ENCODE measurements at regions not wholly inside any gene's neighbourhood (a gene's known extent, or its start where the extent isn't known, plus 50 kb on each side); places are given as distances from the start of the nearest gene placed in this dataset.
"Not testable (repeated sequence)": the region's sequence is repeated elsewhere in the genome, so short reads cannot be mapped to it uniquely, and the experiment has no call there.

- ATAC-seq (replicated peaks), result no peak
- Mint-ChIP-seq H3K4me3 (no peak overlapping the region), H3K36me3 (no peaks in the 10 kb centered on the region), H3K9me3 (no peaks in the 10 kb centered on the region), H3K4me1 (no peaks in the 10 kb centered on the region), H3K27me3 (no peaks in the 10 kb centered on the region), H3K27ac (no peak overlapping the region)
- no peak for DNase-seq
These were observed 50.6 kb upstream of the TMEM170B start for GRCh38 chr6:11486959-11487358.

- Mint-ChIP-seq H3K36me3 (no peaks in the 10 kb centered on the region), H3K4me1 (no peaks in the 10 kb centered on the region), H3K27ac (no peak overlapping the region), H3K27me3 (no peaks in the 10 kb centered on the region), H3K9me3 (no peaks in the 10 kb centered on the region), H3K4me3 (no peak overlapping the region)
- ATAC-seq (replicated peaks) (no peak), DNase-seq (no peak)
These were observed 51.1 kb upstream of the TMEM170B start for GRCh38 chr6:11486486-11486885.

DNA sequence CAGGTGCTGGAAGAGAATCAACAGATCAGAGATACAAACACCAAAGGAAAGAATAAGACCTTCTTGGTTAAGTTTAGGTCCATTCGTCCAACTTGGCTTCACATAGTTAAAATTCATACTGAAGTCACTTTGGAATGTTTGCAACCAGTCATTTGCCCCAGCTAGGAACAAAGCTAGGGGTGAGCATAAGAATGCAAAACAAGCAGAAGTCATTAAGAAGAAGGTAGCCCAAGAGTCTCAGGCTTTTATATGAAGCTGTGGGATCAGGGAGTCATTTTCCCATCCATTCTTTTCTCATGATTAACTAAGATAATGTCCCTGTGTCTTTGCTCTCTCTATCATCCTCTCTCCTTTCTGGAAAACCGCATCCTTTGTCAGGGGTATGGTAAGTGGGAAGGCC is 51.5 kb upstream of the TMEM170B start:
- H3K9me3 Mint-ChIP-seq, result no peaks in the 10 kb centered on the region
- DNase-seq (no peak), ATAC-seq (replicated peaks) (no peak)
- no peaks in the 10 kb centered on the region for H3K36me3 Mint-ChIP-seq
- no peaks in the 10 kb centered on the region for H3K27me3 Mint-ChIP-seq
- H3K4me1 Mint-ChIP-seq, result no peaks in the 10 kb centered on the region
- no peak overlapping the region for H3K27ac Mint-ChIP-seq
- H3K4me3 Mint-ChIP-seq, result no peak overlapping the region

DNA sequence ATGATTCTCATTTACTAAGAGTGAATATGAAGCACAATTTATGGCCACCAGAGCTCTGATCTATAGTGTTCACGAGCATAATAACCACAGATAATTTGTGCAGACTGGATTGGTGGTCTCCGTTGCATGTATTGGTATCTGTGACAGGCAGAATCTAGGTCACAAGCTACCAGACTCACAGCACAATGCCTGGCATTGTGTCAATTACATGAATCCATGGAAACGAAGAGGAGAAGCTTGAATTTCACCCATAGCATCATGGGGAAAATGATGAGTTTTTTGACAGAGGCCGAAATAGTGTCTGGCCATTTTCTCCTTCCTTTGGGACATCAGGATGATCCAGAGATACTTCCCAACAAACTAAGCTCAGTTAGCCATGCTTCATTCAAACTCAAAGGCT is 52.3 kb upstream of the TMEM170B start:
- Mint-ChIP-seq H3K4me1 (no peaks in the 10 kb centered on the region), H3K4me3 (no peak overlapping the region), H3K27me3 (no peaks in the 10 kb centered on the region), H3K36me3 (no peaks in the 10 kb centered on the region), H3K9me3 (no peaks in the 10 kb centered on the region), H3K27ac (no peak overlapping the region)
- ATAC-seq (replicated peaks), result no peak
- DNase-seq, result no peak

DNA sequence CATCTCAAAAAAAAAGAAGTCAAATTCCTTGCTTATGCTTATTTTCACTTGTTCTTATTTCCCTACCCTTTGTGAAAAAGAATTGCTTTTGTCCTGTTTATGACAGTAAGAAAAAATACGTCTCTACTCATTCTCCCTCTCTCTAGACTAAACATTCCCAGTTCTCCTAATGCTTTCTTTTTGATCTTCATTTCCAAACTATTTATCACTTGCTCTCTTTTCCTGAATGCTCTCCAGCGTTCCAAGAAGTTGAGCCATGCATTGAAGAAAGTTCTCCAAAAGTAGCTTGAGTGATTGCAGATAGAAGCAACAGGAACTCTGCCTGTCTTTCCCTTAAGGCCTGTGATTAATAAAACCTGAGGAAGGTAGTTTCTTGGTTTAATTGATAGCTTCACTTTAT is 53.1 kb upstream of the TMEM170B start:
- H3K27ac Mint-ChIP-seq, result no peak overlapping the region
- H3K27me3 Mint-ChIP-seq, result no peaks in the 10 kb centered on the region

GRCh38 chr6:11482616-11483015 is 54.9 kb upstream of the TMEM170B start:
- ATAC-seq (replicated peaks), result no peak
- Mint-ChIP-seq H3K9me3 (peaks cover 0 to 2% of the 10 kb centered on the region in 2 donors), H3K27me3 (no peaks in the 10 kb centered on the region), H3K4me1 (no peaks in the 10 kb centered on the region), H3K4me3 (no peak overlapping the region), H3K36me3 (no peaks in the 10 kb centered on the region), H3K27ac (no peak overlapping the region)
- no peak for DNase-seq

More for the DNA sequence above, 53.1 kb upstream of the TMEM170B start:
- H3K36me3 Mint-ChIP-seq, result no peaks in the 10 kb centered on the region
- no peaks in the 10 kb centered on the region for H3K4me1 Mint-ChIP-seq
- no peak for DNase-seq
- no peak for ATAC-seq (replicated peaks)
- no peaks in the 10 kb centered on the region for H3K9me3 Mint-ChIP-seq
- H3K4me3 Mint-ChIP-seq, result no peak overlapping the region

- no peak for DNase-seq
- ATAC-seq (replicated peaks), result no peak
- Mint-ChIP-seq H3K27ac (no peak overlapping the region), H3K4me1 (peaks cover 2 to 14% of the 10 kb centered on the region in 2 donors), H3K4me3 (no peak overlapping the region), H3K36me3 (no peaks in the 10 kb centered on the region), H3K27me3 (no peaks in the 10 kb centered on the region), H3K9me3 (peaks cover 0 to 2% of the 10 kb centered on the region in 2 donors)
These were observed 57.0 kb upstream of the TMEM170B start for GRCh38 chr6:11480541-11480940.

DNA sequence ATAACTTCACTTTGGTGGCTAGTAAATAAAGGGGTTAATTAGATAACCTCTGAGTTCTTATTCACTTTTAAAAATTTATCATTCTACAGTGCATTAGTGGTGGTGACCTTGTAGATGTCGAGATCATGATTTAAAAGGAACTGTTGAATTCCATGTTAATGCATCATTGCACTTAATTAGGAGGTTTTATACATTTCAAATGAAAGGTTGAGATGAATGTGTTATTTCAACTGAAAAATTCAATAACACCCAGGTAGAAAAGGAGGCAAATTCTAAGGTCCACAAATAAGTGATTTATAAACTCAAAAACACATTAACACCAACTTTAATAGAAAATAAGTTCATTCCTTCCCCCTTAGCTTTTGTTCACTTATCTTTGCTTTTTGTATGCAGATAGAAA is 58.3 kb upstream of the TMEM170B start:
- DNase-seq (no peak), ATAC-seq (replicated peaks) (no peak)
- Mint-ChIP-seq H3K27ac (no peak overlapping the region), H3K9me3 (peaks cover 0 to 2% of the 10 kb centered on the region in 2 donors), H3K4me3 (no peak overlapping the region), H3K36me3 (no peaks in the 10 kb centered on the region), H3K4me1 (peaks cover 2 to 14% of the 10 kb centered on the region in 2 donors), H3K27me3 (no peaks in the 10 kb centered on the region)

DNA sequence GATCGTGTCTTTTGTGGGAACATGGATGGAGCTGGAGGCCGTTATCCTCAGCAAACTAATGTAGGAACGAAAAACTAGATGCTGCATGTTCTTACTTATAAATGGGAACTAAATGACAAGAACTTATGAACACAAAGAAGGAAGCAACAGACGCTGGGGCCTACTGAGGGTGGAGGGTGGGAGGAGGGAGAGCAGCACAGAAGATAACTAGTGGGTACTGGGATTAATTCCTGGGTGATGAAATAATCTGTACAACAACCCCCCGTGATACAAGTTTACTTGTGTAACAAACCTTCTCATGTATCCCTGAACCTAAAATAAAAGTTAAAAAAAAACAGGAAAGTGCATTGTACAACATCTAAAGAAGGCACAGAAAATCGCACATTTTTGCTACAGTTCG is 59.0 kb upstream of the TMEM170B start:
- Mint-ChIP-seq H3K27me3 (no peaks in the 10 kb centered on the region), H3K9me3 (peaks cover 0 to 2% of the 10 kb centered on the region in 2 donors), H3K4me1 (peaks cover 2 to 14% of the 10 kb centered on the region in 2 donors), H3K27ac (no peak overlapping the region), H3K4me3 (no peak overlapping the region), H3K36me3 (no peaks in the 10 kb centered on the region)
- no peak for ATAC-seq (replicated peaks)
- DNase-seq, result no peak

DNA sequence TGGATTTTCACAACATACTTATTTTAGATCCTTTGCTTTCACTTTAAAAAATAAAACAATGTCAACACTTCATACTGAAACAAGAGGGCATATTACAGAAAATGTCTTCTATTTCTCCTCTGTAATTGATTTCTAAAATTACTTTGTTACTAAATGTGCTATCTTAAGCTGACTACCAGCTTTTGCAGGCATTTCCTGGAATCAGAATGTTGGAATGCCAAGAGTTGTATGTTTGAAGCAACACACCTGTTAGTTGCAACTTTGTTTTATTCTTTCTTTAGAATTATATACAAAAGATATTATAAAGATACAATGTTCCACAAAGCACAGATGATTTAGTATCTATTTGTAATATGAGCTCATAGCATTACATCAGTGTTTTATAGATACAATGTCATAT is 62.5 kb upstream of the TMEM170B start:
- ATAC-seq (replicated peaks) (no peak), DNase-seq (no peak)
- H3K36me3 Mint-ChIP-seq, result no peaks in the 10 kb centered on the region
- peaks cover 0 to 2% of the 10 kb centered on the region in 2 donors for H3K9me3 Mint-ChIP-seq
- H3K4me1 Mint-ChIP-seq, result peaks cover 2 to 18% of the 10 kb centered on the region in 2 donors
- H3K27me3 Mint-ChIP-seq, result no peaks in the 10 kb centered on the region
- H3K27ac Mint-ChIP-seq, result no peak overlapping the region
- H3K4me3 Mint-ChIP-seq, result no peak overlapping the region

DNA sequence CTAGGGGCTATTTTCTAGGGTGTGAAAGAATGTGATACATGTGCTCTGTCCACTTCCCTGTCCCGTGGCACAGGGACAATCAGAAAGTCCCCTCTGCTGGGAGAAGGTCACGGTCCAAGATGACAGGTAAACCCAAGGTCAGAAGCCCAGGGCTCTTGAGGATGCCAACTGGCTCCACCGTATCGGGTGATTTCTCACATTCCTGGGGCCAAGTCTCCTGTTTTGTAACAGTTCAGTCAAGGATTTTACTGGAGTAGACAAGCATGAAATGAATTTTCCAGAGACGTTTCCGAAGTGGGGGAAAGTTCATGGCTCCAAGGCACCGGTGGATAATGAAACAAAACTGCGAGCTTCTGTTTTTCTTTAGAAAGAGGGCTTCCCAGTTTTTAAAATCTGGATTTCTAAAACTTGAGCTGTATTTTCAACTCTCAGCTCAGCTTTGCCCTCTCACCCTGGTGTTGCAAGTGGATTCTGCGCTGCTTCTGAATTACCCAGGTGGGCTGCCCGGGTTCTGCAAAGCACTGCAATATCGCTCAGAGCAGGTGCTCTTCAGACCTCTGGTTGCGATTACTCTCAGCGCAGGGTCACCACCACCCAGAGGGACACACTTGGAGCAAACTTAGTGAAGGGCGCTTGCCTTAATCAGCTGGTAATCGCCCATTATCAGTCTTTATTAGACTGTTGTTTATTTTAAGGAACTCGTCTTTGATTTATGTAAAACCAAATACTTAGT is 64.4 kb upstream of the TMEM170B start:
- Mint-ChIP-seq H3K9me3 (no peaks in the 10 kb centered on the region), H3K4me3 (no peak overlapping the region), H3K27me3 (no peaks in the 10 kb centered on the region), H3K36me3 (peaks cover 0 to 10% of the 10 kb centered on the region in 2 donors), H3K27ac (no peak overlapping the region), H3K4me1 (peaks cover 7 to 30% of the 10 kb centered on the region in 2 donors)
- DNase-seq (no peak), ATAC-seq (replicated peaks) (no peak)

DNA sequence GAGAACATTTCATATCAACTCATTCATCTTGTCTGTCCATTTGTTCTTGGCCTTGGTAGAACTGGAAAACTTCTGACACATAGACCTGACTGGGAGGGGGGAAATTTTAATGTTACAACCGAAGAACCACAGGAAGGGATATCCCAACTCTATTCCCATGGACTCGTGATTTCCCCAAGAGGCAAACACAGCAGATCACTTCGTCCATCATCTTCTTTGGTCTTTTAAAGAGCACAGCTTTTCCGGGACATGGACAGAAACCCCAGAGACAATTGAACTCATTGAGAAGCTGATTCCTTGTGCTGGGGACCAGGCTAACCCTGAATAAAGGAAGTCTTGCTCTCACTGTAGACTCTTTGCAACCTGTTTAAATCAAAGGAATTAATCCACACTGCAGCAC is 66.3 kb upstream of the TMEM170B start:
- no peak for DNase-seq
- ATAC-seq (replicated peaks), result no peak
- no peaks in the 10 kb centered on the region for H3K27me3 Mint-ChIP-seq
- no peak overlapping the region for H3K27ac Mint-ChIP-seq
- H3K4me1 Mint-ChIP-seq, result peaks cover 24 to 41% of the 10 kb centered on the region in 2 donors
- H3K9me3 Mint-ChIP-seq, result no peaks in the 10 kb centered on the region
- no peak overlapping the region for H3K4me3 Mint-ChIP-seq
- H3K36me3 Mint-ChIP-seq, result peaks cover 0 to 10% of the 10 kb centered on the region in 2 donors

- H3K36me3 Mint-ChIP-seq, result peaks cover 0 to 10% of the 10 kb centered on the region in 2 donors
- ATAC-seq (replicated peaks) (no peak), DNase-seq (no peak)
- peak overlapping the region; percentile 56 for H3K27ac Mint-ChIP-seq
- peaks cover 25 to 41% of the 10 kb centered on the region in 2 donors for H3K4me1 Mint-ChIP-seq
- no peaks in the 10 kb centered on the region for H3K27me3 Mint-ChIP-seq
- H3K4me3 Mint-ChIP-seq, result no peak overlapping the region
- no peaks in the 10 kb centered on the region for H3K9me3 Mint-ChIP-seq
These were observed 67.9 kb upstream of the TMEM170B start for GRCh38 chr6:11469684-11470083.

GRCh38 chr6:11468271-11468670 is 69.3 kb upstream of the TMEM170B start:
- H3K27ac Mint-ChIP-seq; H3K4me3 Mint-ChIP-seq; DNase-seq; H3K9me3 Mint-ChIP-seq; H3K27me3 Mint-ChIP-seq; ATAC-seq (replicated peaks): not testable (repeated sequence)
- peaks cover 0 to 10% of the 10 kb centered on the region in 2 donors for H3K36me3 Mint-ChIP-seq
- peaks cover 27 to 42% of the 10 kb centered on the region in 2 donors for H3K4me1 Mint-ChIP-seq

DNA sequence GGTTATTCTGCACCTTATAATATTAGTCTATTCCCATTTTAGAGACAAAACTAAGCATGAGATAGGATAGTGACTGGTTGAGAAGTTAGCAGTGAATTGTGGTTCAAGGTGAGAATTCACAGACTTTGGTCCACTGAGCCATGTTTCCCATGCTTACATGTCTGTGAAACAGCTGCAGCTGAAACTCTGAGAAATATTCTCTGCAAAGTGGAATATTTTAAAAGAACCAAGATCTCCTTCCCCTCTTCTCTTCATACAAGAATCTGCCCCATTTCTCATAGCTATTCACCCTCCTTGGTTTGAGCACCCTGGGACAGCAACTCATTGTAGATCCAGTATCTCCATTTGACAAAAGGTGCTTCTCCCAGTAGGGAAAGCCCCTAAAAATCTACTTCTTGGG is 70.2 kb upstream of the TMEM170B start:
- H3K9me3 Mint-ChIP-seq, result peaks cover 0 to 3% of the 10 kb centered on the region in 2 donors
- H3K36me3 Mint-ChIP-seq, result peaks cover 0 to 13% of the 10 kb centered on the region in 2 donors
- H3K27me3 Mint-ChIP-seq, result no peaks in the 10 kb centered on the region
- DNase-seq, result no peak
- peaks cover 34 to 51% of the 10 kb centered on the region in 2 donors for H3K4me1 Mint-ChIP-seq
- H3K4me3 Mint-ChIP-seq, result no peak overlapping the region
- H3K27ac Mint-ChIP-seq, result peak overlapping the region; percentile 11
- ATAC-seq (replicated peaks), result peak; percentile 10 to 22
